Stimulated activated CD8-positive, alpha-beta memory T cell treated with anti-CD3 and anti-CD28 coated beads, Interleukin-15, amount 100 ng/mL, for 48 hours (primary cell): ENCODE measurements at regions not wholly inside any gene's neighbourhood (a gene's known extent, or its start where the extent isn't known, plus 50 kb on each side); places are given as distances from the start of the nearest gene placed in this dataset.
A peak's percentile ranks its signal among the peaks of the same experiment; 100 is the strongest.

Experiments
- DNase-seq, 2 donors: peaks; one replicate each; pipeline ENCODE4 v3.0.0-alpha.2; 2020; ENCODE audit warnings: low read depth in 2 of 2

- DNase-seq = no peak
Observed at GRCh38 chr12:93103154-93103553, 174.1 kb upstream of the EEA1 start.

DNA sequence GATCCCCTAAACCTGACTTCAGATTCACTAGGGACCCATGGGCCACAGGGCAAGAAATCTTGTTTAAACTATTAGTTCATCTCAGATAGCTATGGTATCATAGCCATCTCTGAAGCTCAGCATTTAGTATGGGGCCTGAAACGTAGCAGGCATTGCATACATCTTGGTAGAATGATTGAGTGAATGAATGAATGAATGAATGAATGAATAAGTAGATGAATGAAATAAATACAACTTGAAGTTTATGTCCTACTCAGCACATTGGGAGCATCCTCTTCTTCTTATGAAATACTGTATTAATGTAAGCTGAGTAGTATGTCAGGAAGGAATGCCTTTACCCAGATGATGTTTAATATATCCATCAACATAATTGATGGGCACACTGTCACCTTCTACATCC, 175.4 kb upstream of the EEA1 start:
- no peak for DNase-seq

DNA sequence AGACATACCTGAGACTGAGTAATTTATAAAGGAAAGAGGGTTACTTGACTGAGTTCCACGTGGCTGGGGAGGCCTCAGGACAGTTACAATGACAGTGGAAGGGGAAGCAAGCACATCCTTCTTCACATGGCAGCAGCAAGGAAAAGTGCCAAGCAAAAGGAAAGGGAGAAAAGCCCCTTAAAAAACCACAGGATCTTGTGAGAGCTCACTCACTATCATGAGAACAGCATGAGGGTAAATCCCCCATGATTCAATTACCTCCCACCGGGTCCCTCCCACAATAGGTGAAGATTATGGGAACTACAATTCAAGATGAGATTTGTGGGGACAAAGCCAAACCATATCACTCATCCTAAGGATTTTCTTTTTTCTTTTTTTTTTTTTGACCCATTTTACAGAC, 177.8 kb upstream of the EEA1 start:
- DNase-seq = no peak

DNA sequence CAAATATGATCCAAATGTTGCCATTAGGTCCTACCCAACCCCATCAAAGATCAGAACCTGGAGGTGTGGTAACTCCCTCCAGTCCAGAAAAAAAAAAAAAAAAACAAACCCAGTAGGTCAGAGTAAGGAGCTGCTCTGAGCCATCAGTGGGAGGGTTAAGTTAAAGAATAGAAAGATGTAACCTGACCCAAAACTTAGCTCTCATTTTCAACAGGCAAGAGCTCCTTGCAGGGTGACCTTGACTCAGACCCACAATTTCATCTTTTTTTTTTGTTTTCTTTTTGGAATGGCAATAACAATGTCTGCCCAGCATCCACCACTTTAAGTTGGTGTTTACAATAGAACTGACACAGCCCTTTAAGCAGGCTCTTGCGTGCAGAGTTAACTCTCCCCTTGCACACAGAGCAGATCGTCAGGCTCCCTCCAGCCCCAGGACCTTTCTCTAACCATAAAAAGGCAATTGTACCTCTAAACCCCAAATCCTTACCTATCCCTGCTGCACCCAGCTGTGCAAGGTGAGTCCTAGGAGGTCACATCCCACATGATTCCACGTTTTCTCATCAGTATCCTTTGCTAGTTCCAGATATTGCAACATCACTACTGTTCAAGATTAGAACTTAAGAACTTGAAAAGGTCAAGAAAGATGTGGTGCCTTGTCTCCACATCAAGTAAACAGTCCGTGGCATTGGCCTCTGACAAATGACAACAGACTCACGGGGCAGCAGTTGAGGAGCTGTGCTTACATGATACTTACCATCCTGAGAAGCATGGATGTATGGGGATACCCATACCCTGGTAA, 178.6 kb upstream of the EEA1 start:
- DNase-seq = no peak

DNA sequence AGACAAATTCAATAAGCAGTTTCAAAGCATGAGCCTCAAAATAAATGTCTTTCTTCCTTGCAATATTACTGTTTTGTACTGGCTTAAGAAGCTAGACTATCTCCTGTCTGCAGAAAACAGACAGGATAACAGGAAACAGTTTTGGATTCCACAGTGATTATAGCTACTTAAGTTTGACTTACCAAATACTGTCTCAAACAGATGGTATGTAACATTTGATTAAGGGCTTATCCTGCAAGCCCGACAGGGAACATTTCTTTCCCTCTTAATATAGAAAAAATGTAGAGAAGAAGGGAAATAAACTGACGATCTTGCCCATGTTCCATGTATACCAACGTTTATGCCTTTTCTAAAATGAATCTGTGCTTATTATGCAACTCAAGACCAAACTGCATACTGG, 179.9 kb upstream of the EEA1 start:
- no peak for DNase-seq

DNA sequence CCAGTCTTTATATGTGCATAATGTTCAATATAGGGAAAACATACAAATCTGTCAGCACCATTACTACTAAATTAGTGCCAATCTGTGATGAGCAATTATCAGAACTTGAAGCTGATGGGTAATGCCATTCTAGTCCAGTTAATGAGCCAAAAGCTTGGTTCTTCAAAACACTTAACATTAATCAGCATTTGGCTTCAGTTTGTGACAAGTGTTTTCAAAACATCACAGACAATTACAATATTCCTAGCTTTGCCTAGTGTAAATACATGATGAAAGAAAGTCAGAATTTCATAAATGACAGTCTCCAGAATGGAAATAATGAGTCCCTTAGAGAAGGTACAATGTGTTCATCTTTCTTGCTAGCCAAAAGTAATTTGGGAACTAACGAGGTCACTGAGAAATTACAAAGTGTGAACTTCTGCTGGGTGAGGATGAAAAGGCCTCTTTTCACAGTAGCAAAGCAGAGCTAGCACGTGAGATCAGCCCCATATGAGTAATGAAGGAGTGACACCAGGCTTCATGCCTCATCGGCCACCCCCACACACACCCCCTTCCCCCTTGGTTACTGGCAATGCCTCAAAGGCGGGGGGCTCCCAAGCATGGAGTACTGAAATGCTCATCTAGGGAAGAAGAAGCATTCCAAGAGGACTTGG, 180.6 kb upstream of the EEA1 start:
- peak in 1 of 2 donors; percentile 44 for DNase-seq

DNA sequence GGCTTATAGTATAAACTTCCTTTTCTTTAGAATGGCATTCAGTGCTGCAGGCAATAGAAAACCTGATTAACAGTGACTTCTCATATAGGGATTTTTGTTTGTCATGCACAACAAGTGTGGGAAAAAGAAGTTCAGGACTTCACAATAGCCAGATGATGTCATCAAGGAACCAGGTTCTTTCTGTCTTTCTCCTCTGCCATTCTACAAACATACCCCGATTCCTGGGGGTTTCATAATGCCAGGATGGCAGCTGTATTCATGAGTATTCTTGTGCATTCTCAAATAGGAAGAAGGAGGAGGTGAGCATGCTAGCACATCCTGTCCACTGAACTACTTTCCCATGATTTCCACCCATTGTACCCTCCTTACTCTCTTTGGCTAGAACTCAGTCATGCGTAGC, 182.7 kb upstream of the EEA1 start:
- no peak for DNase-seq

GRCh38 chr12:93113317-93114006, 184.4 kb upstream of the EEA1 start:
- no peak for DNase-seq

DNA sequence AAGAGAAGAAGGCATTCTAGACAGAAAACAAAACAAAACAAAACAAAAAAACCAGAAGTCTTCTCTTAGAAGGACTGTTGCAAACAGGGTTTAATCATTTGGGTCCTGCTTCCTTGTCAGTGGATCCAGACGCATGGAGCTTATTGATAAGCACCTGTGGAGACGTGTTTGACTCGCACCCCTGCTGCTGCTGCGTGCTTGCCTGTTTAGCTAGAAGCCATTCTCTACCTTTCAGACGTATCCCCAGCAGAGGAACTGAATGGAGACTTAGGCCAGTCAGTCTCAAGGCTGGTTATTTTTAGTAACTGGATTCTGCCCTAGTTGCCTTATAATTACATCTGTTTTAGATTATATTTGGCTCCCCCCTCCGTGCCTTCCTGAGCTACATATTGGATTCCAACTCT, 186.1 kb upstream of the EEA1 start:
- DNase-seq = no peak

GRCh38 chr12:93115646-93116045, 186.6 kb upstream of the EEA1 start:
- DNase-seq = no peak

- no peak for DNase-seq
Observed at GRCh38 chr12:93116632-93117031, 187.5 kb upstream of the EEA1 start.

GRCh38 chr12:93121729-93122488, 192.8 kb upstream of the EEA1 start:
- DNase-seq = no peak

DNA sequence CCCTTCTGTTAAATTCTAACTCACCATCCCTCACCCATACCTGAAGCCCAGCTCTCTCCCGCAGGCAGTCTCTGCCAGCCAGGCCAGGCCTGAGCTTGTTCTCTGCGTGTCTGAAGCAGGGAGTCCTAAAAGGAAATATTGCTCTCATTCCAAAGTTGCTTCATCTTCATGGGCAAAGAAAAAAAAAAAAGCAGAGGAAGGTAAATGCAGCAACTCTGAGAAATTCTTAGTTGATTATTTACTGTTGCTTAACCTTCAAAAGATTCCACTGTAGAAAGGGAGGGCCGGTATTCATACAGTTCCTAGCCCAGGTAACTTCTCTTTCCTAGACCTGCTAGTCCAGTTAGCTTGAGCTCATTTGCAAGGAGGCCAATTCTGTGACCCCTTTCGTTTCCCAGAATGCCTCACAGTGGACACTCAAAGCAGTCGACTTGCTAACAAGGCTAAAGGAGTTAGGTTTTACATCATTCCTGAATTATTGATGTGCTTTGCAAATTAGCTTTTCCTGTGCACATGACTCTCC, 193.5 kb upstream of the EEA1 start:
- DNase-seq = no peak

- no peak for DNase-seq
Observed at GRCh38 chr12:93125126-93125525, 196.0 kb upstream of the EEA1 start.

DNA sequence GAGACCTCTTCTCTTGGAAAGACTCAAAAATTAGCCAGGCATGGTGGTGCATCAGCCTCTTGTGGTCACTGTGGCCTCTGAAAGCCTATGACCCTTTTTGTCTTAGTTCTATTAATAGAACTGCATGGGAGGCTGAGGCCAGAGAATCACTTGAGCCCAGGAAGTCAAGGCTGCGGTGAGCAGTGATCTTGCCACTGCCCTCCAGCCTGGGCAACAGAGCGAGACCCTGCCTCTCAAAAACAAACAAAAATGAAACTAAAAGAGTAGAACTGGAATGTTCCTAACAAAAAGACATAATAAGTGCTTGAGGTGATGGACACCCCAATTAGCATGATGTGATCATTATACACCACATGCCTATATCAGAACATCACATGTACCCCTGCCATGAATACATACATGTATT, 197.0 kb upstream of the EEA1 start:
- DNase-seq = no peak

DNA sequence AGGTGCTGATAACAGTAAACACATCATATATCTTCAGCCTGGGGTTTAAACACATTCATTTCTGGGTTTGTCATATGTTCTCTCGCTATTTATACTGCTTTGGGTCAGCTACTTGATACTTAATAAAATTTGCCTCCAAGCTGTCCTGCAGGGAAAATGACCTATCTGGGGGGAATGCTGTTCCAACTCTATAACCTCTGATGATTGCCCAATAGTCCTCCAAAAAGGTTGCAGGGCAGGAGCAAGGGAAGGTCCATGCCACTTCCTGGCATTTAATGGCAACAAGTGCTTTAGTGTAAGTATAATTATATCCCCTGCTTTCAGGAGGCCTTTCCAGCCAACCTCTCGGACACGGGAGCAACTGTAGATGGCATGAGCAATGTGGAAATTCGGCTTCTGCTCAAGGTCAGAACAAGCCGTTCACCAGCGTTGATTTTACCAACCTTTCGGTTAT, 198.0 kb upstream of the EEA1 start:
- DNase-seq = no peak

GRCh38 chr12:93127582-93128331, 198.7 kb upstream of the EEA1 start:
- DNase-seq = no peak

DNA sequence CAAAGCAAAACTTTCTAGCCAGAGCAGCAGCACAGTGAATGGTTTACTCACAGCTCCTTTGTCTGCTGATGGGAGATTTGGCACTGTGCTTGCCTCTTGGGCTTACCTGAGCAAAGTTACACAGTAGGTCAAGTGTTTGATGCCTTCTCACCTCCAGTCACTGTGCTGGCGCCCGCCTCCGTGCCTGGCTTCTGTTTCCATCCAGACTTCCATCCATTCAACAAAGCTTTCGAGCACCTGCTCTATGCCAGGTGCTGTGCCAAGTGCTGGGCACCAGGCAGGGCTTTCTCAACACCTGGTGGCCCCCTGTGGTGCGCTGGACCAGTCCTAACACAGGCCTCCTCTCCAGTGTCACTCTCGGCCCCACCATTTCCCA, 199.2 kb upstream of the EEA1 start:
- no peak for DNase-seq

DNA sequence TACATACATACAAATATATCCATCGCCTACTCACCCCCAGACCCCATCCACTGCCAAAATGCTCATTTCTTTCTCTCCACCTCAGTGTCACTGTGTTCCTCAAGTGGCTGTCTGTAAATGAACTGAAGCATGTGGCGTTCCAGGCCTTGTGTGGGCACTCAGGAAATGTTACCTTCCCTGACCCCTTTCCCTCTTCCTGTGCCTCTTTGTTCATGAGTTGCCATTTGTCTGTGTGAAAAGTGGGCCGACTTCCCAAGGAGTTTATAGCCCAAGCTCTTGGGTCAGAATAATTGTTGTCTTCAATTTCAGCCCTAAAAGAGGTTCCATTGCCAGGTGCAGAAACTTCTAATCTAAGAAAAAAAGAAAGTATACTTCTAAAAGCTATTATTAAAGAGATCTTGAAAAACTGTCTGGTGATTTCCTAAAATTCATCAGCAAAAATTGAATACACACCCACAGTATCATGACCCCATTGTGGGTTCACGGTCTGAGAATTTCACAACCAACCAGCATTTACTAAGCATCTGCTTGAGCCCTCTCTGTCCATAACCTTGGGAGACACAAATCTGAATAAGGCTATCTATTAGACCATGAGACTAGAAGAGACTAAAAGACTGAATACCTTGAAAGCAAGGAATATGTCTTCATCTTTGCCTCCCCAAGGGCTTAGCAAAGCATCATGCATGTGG, 201.4 kb upstream of the EEA1 start:
- no peak for DNase-seq

DNA sequence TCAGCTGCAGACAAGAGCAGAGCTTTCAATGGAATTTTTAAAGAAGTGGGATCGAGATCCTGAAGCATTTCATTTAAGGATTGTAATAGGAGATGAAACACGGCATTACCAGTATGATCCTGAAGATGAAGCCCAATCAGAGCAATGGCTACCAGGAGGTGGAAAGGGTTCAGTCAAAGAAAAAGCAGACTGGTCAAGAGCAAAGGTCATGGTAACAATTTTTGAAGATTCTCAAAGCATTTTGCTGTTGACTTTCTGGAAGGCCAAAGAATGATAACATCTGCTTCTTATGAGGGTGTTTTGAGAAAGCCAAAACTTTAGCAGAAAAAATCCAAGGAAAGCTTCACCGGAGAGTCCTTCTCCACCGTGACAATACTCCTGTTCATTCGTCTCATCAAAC, 204.3 kb upstream of the EEA1 start:
- no peak for DNase-seq
